ENCODE measurements at regions not wholly inside any gene's neighbourhood (a gene's known extent, or its start where the extent isn't known, plus 50 kb on each side); places are given as distances from the start of the nearest gene placed in this dataset.

DNA sequence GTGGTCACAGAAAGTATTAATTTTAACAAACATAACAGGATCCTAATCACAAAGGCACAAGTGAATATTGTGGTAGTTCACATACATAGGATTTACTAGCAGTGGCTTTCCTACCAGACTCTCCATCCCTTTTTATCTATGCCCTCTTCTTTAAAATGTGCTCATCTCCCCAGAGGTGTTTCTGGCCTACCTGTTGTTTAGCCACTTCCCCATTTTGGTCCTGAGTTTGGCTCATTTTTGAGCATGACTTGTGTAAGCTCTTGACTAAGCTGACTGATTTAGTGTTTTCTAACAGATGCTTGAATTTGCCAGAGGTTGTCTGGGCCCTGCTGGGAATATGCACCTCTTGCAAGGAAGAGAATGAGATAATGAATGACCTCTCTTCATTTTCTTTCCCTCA lies 517.7 kb upstream of the CLINT1 start:
- TF ChIP-seq, protein P1, sequence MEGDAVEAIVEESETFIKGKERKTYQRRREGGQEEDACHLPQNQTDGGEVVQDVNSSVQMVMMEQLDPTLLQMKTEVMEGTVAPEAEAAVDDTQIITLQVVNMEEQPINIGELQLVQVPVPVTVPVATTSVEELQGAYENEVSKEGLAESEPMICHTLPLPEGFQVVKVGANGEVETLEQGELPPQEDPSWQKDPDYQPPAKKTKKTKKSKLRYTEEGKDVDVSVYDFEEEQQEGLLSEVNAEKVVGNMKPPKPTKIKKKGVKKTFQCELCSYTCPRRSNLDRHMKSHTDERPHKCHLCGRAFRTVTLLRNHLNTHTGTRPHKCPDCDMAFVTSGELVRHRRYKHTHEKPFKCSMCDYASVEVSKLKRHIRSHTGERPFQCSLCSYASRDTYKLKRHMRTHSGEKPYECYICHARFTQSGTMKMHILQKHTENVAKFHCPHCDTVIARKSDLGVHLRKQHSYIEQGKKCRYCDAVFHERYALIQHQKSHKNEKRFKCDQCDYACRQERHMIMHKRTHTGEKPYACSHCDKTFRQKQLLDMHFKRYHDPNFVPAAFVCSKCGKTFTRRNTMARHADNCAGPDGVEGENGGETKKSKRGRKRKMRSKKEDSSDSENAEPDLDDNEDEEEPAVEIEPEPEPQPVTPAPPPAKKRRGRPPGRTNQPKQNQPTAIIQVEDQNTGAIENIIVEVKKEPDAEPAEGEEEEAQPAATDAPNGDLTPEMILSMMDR (IDR thresholded peaks at IDR 0.05), result no peak
- no peak for TF ChIP-seq POLR2A (IDR thresholded peaks at IDR 0.05)

Measured in Peyer's patch (tissue), 4 donors.